WTC11 (cell line): ENCODE measurements at regions not wholly inside any gene's neighbourhood (a gene's known extent, or its start where the extent isn't known, plus 50 kb on each side); places are given as distances from the start of the nearest gene placed in this dataset.
"Not testable (repeated sequence)": the region's sequence is repeated elsewhere in the genome, so short reads cannot be mapped to it uniquely, and the experiment has no call there.

ENCODE experiments used
- AFF4 ChIP-seq: sonication (generic); formaldehyde crosslinking; IDR thresholded peaks from 2 replicates; pipeline ENCODE4 v1.8.1; 2023; ENCODE audit warnings: mild to moderate bottlenecking, missing genetic modification reagents, borderline replicate concordance
- CTCF ChIP-seq: fragments of 200-600 bp; IDR thresholded peaks from 2 replicates; pipeline ENCODE4 v1.8.0; 2022; ENCODE audit warnings: antibody characterized with exemption
- NFYB ChIP-seq: sonication (generic); formaldehyde crosslinking; conservative IDR thresholded peaks from 2 replicates; pipeline ENCODE4 v1.8.0; 2022; ENCODE audit warnings: low read depth, missing genetic modification reagents
- SP1 ChIP-seq: sonication (generic); formaldehyde crosslinking; conservative IDR thresholded peaks from 2 replicates; pipeline ENCODE4 v1.8.1; 2022; ENCODE audit warnings: missing genetic modification reagents
- ZBTB21 ChIP-seq: sonication (generic); formaldehyde crosslinking; IDR thresholded peaks from 2 replicates; pipeline ENCODE4 v1.8.1; 2023; ENCODE audit warnings: mild to moderate bottlenecking, missing genetic modification reagents, borderline replicate concordance
- ZNF121 ChIP-seq: sonication (generic); formaldehyde crosslinking; IDR thresholded peaks from 2 replicates; pipeline ENCODE4 v1.8.0; 2023; ENCODE audit warnings: missing genetic modification reagents
- TF ChIP-seq, protein P1 (sequence below): fragments of 250-450 bp; sonication (Bioruptor Pico); IDR thresholded peaks from 2 replicates; pipeline ENCODE4 v2.1.2; 2022; ENCODE audit warnings: mild to moderate bottlenecking, moderate library complexity

DNA sequence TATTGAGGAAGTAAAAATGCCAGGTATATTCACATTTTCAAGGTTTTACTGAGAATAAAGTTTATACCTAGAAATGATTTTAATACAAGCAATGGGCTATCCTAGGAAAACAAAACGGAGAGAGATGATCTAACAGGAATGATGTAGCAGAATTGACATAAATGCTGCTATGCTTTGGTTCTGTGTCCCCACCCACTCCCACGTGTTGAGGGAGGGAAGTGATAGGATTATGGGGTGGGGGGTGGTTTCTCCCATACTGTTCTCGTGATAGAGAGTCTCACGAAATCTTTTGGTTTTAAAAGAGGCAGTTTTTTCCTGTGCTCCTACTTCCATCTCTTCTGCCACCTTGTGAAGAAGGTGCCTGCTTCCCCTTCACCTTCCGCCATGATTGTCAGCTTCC, 236.2 kb upstream of the ZNF337 start:
- TF ChIP-seq, protein P1, sequence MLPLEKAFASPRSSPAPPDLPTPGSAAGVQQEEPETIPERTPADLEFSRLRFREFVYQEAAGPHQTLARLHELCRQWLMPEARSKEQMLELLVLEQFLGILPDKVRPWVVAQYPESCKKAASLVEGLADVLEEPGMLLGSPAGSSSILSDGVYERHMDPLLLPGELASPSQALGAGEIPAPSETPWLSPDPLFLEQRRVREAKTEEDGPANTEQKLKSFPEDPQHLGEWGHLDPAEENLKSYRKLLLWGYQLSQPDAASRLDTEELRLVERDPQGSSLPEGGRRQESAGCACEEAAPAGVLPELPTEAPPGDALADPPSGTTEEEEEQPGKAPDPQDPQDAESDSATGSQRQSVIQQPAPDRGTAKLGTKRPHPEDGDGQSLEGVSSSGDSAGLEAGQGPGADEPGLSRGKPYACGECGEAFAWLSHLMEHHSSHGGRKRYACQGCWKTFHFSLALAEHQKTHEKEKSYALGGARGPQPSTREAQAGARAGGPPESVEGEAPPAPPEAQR (CRISPR knock-in tag) = not testable (repeated sequence)
- TF ChIP-seq AFF4 (CRISPR knock-in tag); CTCF; ZBTB21; ZNF121 (CRISPR knock-in tag); NFYB (CRISPR knock-in tag); SP1 (CRISPR knock-in tag): not testable (repeated sequence)
